HuH-7 (cell line): ENCODE measurements at regions not wholly inside any gene's neighbourhood (a gene's known extent, or its start where the extent isn't known, plus 50 kb on each side); places are given as distances from the start of the nearest gene placed in this dataset.
"Not testable (repeated sequence)": the region's sequence is repeated elsewhere in the genome, so short reads cannot be mapped to it uniquely, and the experiment has no call there.

ENCODE experiments used
- DNase-seq: peaks from one replicate; pipeline ENCODE4 v3.0.0; 2011; ENCODE audit warnings: low spot score

GRCh38 chr10:50999163-50999562 is 75.1 kb upstream of the PRKG1 start:
- DNase-seq: no peak

GRCh38 chr10:51000164-51000563 is 74.1 kb upstream of the PRKG1 start:
- no peak for DNase-seq

- DNase-seq: no peak
These were observed 73.3 kb upstream of the PRKG1 start for GRCh38 chr10:51000976-51001375.

- peak; percentile 4 for DNase-seq
These were observed 72.7 kb upstream of the PRKG1 start for GRCh38 chr10:51001587-51001986.

GRCh38 chr10:51002469-51002868 is 71.8 kb upstream of the PRKG1 start:
- DNase-seq: no peak

GRCh38 chr10:51004776-51005175 is 69.5 kb upstream of the PRKG1 start:
- DNase-seq: no peak

- no peak for DNase-seq
These were observed 68.7 kb upstream of the PRKG1 start for GRCh38 chr10:51005551-51005950.

GRCh38 chr10:51006686-51007085 is 67.6 kb upstream of the PRKG1 start:
- DNase-seq: no peak

- no peak for DNase-seq
These were observed 66.5 kb upstream of the PRKG1 start for GRCh38 chr10:51007781-51008180.

- no peak for DNase-seq
These were observed 65.9 kb upstream of the PRKG1 start for GRCh38 chr10:51008346-51008745.

- peak; percentile 14 for DNase-seq
These were observed 63.3 kb upstream of the PRKG1 start for GRCh38 chr10:51010977-51011376.

- no peak for DNase-seq
These were observed 62.2 kb upstream of the PRKG1 start for GRCh38 chr10:51012073-51012472.

- DNase-seq: no peak
These were observed 59.5 kb upstream of the PRKG1 start for GRCh38 chr10:51014680-51015389.

GRCh38 chr10:51015390-51015754 is 58.9 kb upstream of the PRKG1 start:
- DNase-seq: not testable (repeated sequence)

GRCh38 chr10:51020200-51020599 is 54.1 kb upstream of the PRKG1 start:
- no peak for DNase-seq

GRCh38 chr10:51022933-51023585 is 51.2 kb upstream of the PRKG1 start:
- no peak for DNase-seq

- no peak for DNase-seq
These were observed 50.7 kb upstream of the PRKG1 start for GRCh38 chr10:51023636-51024035.
